ENCODE measurements at regions not wholly inside any gene's neighbourhood (a gene's known extent, or its start where the extent isn't known, plus 50 kb on each side); places are given as distances from the start of the nearest gene placed in this dataset.
"Not testable (repeated sequence)": the region's sequence is repeated elsewhere in the genome, so short reads cannot be mapped to it uniquely, and the experiment has no call there.

GRCh38 chr2:126051737-126052240, 604.2 kb upstream of the GYPC start:
- DNase-seq (ENCODE audit: low read depth) = not testable (repeated sequence)

GRCh38 chr2:126059379-126059778, 596.6 kb upstream of the GYPC start:
- no peak for DNase-seq (ENCODE audit: low read depth)

- no peak for DNase-seq (ENCODE audit: low read depth)
Observed at GRCh38 chr2:126085011-126085795, 570.8 kb upstream of the GYPC start.

- no peak for DNase-seq (ENCODE audit: low read depth)
Observed at GRCh38 chr2:126100962-126101361, 555.0 kb upstream of the GYPC start.

- DNase-seq (ENCODE audit: low read depth) = no peak
Observed at GRCh38 chr2:126106006-126106405, 550.0 kb upstream of the GYPC start.

- DNase-seq (ENCODE audit: low read depth) = no peak
Observed at GRCh38 chr2:126107883-126108282, 548.1 kb upstream of the GYPC start.

GRCh38 chr2:126115975-126116374, 540.0 kb upstream of the GYPC start:
- DNase-seq (ENCODE audit: low read depth) = no peak

- no peak for DNase-seq (ENCODE audit: low read depth)
Observed at GRCh38 chr2:126117886-126118285, 538.1 kb upstream of the GYPC start.

GRCh38 chr2:126145752-126146151, 510.2 kb upstream of the GYPC start:
- no peak for DNase-seq (ENCODE audit: low read depth)

GRCh38 chr2:126154256-126154785, 501.6 kb upstream of the GYPC start:
- DNase-seq (ENCODE audit: low read depth) = no peak

GRCh38 chr2:126160950-126161349, 495.0 kb upstream of the GYPC start:
- not testable (repeated sequence) for DNase-seq (ENCODE audit: low read depth)

GRCh38 chr2:126172631-126173184, 483.2 kb upstream of the GYPC start:
- no peak for DNase-seq (ENCODE audit: low read depth)

GRCh38 chr2:126175222-126175621, 480.7 kb upstream of the GYPC start:
- DNase-seq (ENCODE audit: low read depth) = no peak

GRCh38 chr2:126177479-126177878, 478.5 kb upstream of the GYPC start:
- no peak for DNase-seq (ENCODE audit: low read depth)

- DNase-seq (ENCODE audit: low read depth) = no peak
Observed at GRCh38 chr2:126187668-126188067, 468.3 kb upstream of the GYPC start.

GRCh38 chr2:126189527-126189926, 466.4 kb upstream of the GYPC start:
- no peak for DNase-seq (ENCODE audit: low read depth)

- no peak for DNase-seq (ENCODE audit: low read depth)
Observed at GRCh38 chr2:126200538-126200937, 455.4 kb upstream of the GYPC start.

GRCh38 chr2:126208266-126208665, 447.7 kb upstream of the GYPC start:
- no peak for DNase-seq (ENCODE audit: low read depth)

GRCh38 chr2:126212735-126213134, 443.2 kb upstream of the GYPC start:
- no peak for DNase-seq (ENCODE audit: low read depth)

GRCh38 chr2:126219081-126219480, 436.9 kb upstream of the GYPC start:
- no peak for DNase-seq (ENCODE audit: low read depth)

GRCh38 chr2:126220331-126220730, 435.6 kb upstream of the GYPC start:
- DNase-seq (ENCODE audit: low read depth) = peak; percentile 49

GRCh38 chr2:126221506-126221905, 434.5 kb upstream of the GYPC start:
- DNase-seq (ENCODE audit: low read depth) = no peak

- DNase-seq (ENCODE audit: low read depth) = no peak
Observed at GRCh38 chr2:126222278-126222677, 433.7 kb upstream of the GYPC start.

Measured in ELR (cell line).